ENCODE measurements at regions not wholly inside any gene's neighbourhood (a gene's known extent, or its start where the extent isn't known, plus 50 kb on each side); places are given as distances from the start of the nearest gene placed in this dataset.

- TF ChIP-seq, protein P1, sequence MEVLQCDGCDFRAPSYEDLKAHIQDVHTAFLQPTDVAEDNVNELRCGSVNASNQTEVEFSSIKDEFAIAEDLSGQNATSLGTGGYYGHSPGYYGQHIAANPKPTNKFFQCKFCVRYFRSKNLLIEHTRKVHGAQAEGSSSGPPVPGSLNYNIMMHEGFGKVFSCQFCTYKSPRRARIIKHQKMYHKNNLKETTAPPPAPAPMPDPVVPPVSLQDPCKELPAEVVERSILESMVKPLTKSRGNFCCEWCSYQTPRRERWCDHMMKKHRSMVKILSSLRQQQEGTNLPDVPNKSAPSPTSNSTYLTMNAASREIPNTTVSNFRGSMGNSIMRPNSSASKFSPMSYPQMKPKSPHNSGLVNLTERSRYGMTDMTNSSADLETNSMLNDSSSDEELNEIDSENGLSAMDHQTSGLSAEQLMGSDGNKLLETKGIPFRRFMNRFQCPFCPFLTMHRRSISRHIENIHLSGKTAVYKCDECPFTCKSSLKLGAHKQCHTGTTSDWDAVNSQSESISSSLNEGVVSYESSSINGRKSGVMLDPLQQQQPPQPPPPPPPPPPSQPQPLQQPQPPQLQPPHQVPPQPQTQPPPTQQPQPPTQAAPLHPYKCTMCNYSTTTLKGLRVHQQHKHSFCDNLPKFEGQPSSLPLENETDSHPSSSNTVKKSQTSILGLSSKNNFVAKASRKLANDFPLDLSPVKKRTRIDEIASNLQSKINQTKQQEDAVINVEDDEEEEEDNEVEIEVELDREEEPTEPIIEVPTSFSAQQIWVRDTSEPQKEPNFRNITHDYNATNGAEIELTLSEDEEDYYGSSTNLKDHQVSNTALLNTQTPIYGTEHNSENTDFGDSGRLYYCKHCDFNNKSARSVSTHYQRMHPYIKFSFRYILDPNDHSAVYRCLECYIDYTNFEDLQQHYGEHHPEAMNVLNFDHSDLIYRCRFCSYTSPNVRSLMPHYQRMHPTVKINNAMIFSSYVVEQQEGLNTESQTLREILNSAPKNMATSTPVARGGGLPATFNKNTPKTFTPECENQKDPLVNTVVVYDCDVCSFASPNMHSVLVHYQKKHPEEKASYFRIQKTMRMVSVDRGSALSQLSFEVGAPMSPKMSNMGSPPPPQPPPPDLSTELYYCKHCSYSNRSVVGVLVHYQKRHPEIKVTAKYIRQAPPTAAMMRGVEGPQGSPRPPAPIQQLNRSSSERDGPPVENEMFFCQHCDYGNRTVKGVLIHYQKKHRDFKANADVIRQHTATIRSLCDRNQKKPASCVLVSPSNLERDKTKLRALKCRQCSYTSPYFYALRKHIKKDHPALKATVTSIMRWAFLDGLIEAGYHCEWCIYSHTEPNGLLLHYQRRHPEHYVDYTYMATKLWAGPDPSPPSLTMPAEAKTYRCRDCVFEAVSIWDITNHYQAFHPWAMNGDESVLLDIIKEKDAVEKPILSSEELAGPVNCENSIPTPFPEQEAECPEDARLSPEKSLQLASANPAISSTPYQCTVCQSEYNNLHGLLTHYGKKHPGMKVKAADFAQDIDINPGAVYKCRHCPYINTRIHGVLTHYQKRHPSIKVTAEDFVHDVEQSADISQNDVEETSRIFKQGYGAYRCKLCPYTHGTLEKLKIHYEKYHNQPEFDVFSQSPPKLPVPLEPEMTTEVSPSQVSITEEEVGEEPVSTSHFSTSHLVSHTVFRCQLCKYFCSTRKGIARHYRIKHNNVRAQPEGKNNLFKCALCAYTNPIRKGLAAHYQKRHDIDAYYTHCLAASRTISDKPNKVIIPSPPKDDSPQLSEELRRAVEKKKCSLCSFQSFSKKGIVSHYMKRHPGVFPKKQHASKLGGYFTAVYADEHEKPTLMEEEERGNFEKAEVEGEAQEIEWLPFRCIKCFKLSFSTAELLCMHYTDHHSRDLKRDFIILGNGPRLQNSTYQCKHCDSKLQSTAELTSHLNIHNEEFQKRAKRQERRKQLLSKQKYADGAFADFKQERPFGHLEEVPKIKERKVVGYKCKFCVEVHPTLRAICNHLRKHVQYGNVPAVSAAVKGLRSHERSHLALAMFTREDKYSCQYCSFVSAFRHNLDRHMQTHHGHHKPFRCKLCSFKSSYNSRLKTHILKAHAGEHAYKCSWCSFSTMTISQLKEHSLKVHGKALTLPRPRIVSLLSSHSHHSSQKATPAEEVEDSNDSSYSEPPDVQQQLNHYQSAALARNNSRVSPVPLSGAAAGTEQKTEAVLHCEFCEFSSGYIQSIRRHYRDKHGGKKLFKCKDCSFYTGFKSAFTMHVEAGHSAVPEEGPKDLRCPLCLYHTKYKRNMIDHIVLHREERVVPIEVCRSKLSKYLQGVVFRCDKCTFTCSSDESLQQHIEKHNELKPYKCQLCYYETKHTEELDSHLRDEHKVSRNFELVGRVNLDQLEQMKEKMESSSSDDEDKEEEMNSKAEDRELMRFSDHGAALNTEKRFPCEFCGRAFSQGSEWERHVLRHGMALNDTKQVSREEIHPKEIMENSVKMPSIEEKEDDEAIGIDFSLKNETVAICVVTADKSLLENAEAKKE (CRISPR knock-in tag; IDR thresholded peaks at IDR 0.05), result no peak
- TF ChIP-seq ETS1 (IDR thresholded peaks at IDR 0.05) (no peak), STAT1 (IDR thresholded peaks at IDR 0.05; ENCODE audit: unreplicated experiment) (no peak), EZH2phosphoT487 (IDR thresholded peaks at IDR 0.05; ENCODE audit: unreplicated experiment) (no peak), CREB1 (CRISPR knock-in tag; IDR thresholded peaks at IDR 0.05; ENCODE audit: low read depth) (no peak), ZNF114 (CRISPR knock-in tag; IDR thresholded peaks at IDR 0.05) (no peak)
- TF ChIP-seq, protein P2, sequence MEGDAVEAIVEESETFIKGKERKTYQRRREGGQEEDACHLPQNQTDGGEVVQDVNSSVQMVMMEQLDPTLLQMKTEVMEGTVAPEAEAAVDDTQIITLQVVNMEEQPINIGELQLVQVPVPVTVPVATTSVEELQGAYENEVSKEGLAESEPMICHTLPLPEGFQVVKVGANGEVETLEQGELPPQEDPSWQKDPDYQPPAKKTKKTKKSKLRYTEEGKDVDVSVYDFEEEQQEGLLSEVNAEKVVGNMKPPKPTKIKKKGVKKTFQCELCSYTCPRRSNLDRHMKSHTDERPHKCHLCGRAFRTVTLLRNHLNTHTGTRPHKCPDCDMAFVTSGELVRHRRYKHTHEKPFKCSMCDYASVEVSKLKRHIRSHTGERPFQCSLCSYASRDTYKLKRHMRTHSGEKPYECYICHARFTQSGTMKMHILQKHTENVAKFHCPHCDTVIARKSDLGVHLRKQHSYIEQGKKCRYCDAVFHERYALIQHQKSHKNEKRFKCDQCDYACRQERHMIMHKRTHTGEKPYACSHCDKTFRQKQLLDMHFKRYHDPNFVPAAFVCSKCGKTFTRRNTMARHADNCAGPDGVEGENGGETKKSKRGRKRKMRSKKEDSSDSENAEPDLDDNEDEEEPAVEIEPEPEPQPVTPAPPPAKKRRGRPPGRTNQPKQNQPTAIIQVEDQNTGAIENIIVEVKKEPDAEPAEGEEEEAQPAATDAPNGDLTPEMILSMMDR (conservative IDR thresholded peaks at IDR 0.05; ENCODE audit: low read depth in 2 of 2), result no peak
Observed at GRCh38 chr4:162409048-162409447, 245.2 kb upstream of the FSTL5 start (continued).

GRCh38 chr4:162408309-162408708 lies 244.5 kb upstream of the FSTL5 start:
- no peak for ATAC-seq
- Mint-ChIP-seq H3K27me3 (ENCODE audit: insufficient read depth, low read depth, poor library complexity) (peaks cover 9% of the 10 kb centered on the region), H3K9me3 (no peaks in the 10 kb centered on the region), H3K4me3 (no peak overlapping the region), H3K36me3 (ENCODE audit: low read depth) (no peaks in the 10 kb centered on the region), H3K4me1 (no peaks in the 10 kb centered on the region), H3K27ac (no peak overlapping the region)
- H4K20me1 ChIP-seq (replicated peaks; ENCODE audit: insufficient read depth), result no peaks in the 10 kb centered on the region
- no peaks in the 10 kb centered on the region for H3K36me3 ChIP-seq (ENCODE audit: insufficient read depth)
- no peaks in the 10 kb centered on the region for H3F3A ChIP-seq (replicated peaks; ENCODE audit: low read depth)
- DNase-seq (ENCODE audit: low spot score), result no peak
- no peak overlapping the region for H3K4me3 ChIP-seq
- H3K27ac ChIP-seq (ENCODE audit: low read depth), result no peak overlapping the region
- no peaks in the 10 kb centered on the region for H3K4me1 ChIP-seq (ENCODE audit: insufficient read depth)
- H3K4me2 ChIP-seq, result no peak overlapping the region
- H3K79me2 ChIP-seq (replicated peaks; ENCODE audit: insufficient read depth), result no peaks in the 10 kb centered on the region
- H3K9me2 ChIP-seq (ENCODE audit: insufficient read depth), result no peaks in the 10 kb centered on the region
- no peak overlapping the region for H2AFZ ChIP-seq
- H3K27me3 ChIP-seq (ENCODE audit: insufficient read depth), result no peaks in the 10 kb centered on the region
- no peak for TF ChIP-seq EZH2 (IDR thresholded peaks at IDR 0.05; ENCODE audit: low read depth, unreplicated experiment)
- TF ChIP-seq POLR2AphosphoS5 (IDR thresholded peaks at IDR 0.05; ENCODE audit: low read depth), result no peak
- no peak for TF ChIP-seq JUNB (IDR thresholded peaks at IDR 0.05; ENCODE audit: unreplicated experiment)
- TF ChIP-seq REST (IDR thresholded peaks at IDR 0.05; ENCODE audit: unreplicated experiment), result no peak
- no peak for TF ChIP-seq ZNF114 (CRISPR knock-in tag; IDR thresholded peaks at IDR 0.05)
